H1 (cell line): ENCODE measurements at regions not wholly inside any gene's neighbourhood (a gene's known extent, or its start where the extent isn't known, plus 50 kb on each side); places are given as distances from the start of the nearest gene placed in this dataset.

Experiments used
- CTCF ChIA-PET: fragments of 300-600 bp; sonication (Branson Sonifier 250); formaldehyde crosslinking; loops from one replicate; lab custom pipeline; 2021; ENCODE audit not compliant: partially characterized antibody; lab: Charles Lee
- POLR2A ChIA-PET: fragments of 300-600 bp; sonication (Branson Sonifier 250); formaldehyde crosslinking; loops from one replicate; lab custom pipeline; 2021; ENCODE audit warnings: inconsistent platforms; ENCODE audit not compliant: partially characterized antibody; lab: Charles Lee
- DNase-seq, 2 experiments: peaks; one replicate each; pipeline versions ENCODE4 v3.0.0 to v3.0.0-alpha.2; 2010 to 2022; ENCODE audit warnings: low spot score in 2 of 2, low read depth in 1 of 2, mixed read lengths in 1 of 2
- FAIRE-seq: peaks from 2 replicates; lab custom pipeline; 2011; peaks lifted over from hg19 to GRCh38; lab: Jason Lieb, UNC
- H2AFZ ChIP-seq: 2 replicates; pipeline ENCODE4 v1.8.1; 2012; ENCODE audit warnings: low read length, inconsistent platforms
- H2AK5ac ChIP-seq: 2 replicates; pipeline ENCODE4 v1.6.1; 2013; ENCODE audit warnings: low read depth, low read length
- H2BK120ac ChIP-seq: replicated peaks from 2 replicates; pipeline ENCODE3; 2013; ENCODE audit warnings: low read depth, low read length, inconsistent platforms
- H2BK12ac ChIP-seq: 2 replicates; pipeline ENCODE4 v1.6.1; 2013; ENCODE audit warnings: low read depth, low read length
- H2BK15ac ChIP-seq: 2 replicates; pipeline ENCODE4 v1.6.1; 2013; ENCODE audit warnings: low read length
- H2BK20ac ChIP-seq: 2 replicates; pipeline ENCODE4 v1.6.1; 2013; ENCODE audit warnings: low read length
- H2BK5ac ChIP-seq: 2 replicates; pipeline ENCODE4 v1.6.1; 2013; ENCODE audit warnings: low read depth, low read length
- H3K14ac ChIP-seq: 2 replicates; pipeline ENCODE4 v1.6.1; 2013; ENCODE audit warnings: inconsistent platforms; ENCODE audit not compliant: insufficient read length
- H3K18ac ChIP-seq: 2 replicates; pipeline ENCODE4 v1.6.1; 2013; ENCODE audit warnings: low read length; ENCODE audit errors: extremely low read depth
- H3K23ac ChIP-seq: 2 replicates; pipeline ENCODE4 v1.6.1; 2013; ENCODE audit warnings: inconsistent platforms; ENCODE audit not compliant: insufficient read length
- H3K23me2 ChIP-seq: 2 replicates; pipeline ENCODE4 v1.6.1; 2013; ENCODE audit warnings: low read depth, low read length
- H3K27ac ChIP-seq: 2 replicates; pipeline ENCODE4 v1.6.1; 2011; ENCODE audit warnings: low read depth, low read length, inconsistent platforms
- H3K27me3 ChIP-seq, 4 experiments: replicated peaks in 1 of 4; 1 replicate in 1 of 4; 2 replicates in 3 of 4; pipeline versions ENCODE4 v1.6.1 to v1.8.1; 2011 to 2013; ENCODE audit warnings: low read length in 3 of 4, mild to moderate bottlenecking in 3 of 4, inconsistent platforms in 2 of 4, mixed read lengths in 2 of 4, moderate library complexity in 1 of 4; ENCODE audit not compliant: control insufficient read depth in 3 of 4, insufficient read depth in 3 of 4; ENCODE audit errors: extremely low read depth in 1 of 4
- H3K36me3 ChIP-seq, 4 experiments: 2 replicates each; pipeline versions ENCODE4 v1.6.1 to v1.8.1; 2011 to 2013; ENCODE audit warnings: mild to moderate bottlenecking in 4 of 4, low read length in 3 of 4, moderate library complexity in 2 of 4, control low read depth in 1 of 4, inconsistent platforms in 1 of 4; ENCODE audit not compliant: insufficient read depth in 4 of 4, control insufficient read depth in 2 of 4
- H3K4ac ChIP-seq: replicated peaks from 2 replicates; pipeline ENCODE3; 2013; ENCODE audit warnings: low read length, low read depth, mixed read lengths, inconsistent platforms; ENCODE audit not compliant: insufficient read length
- H3K4me1 ChIP-seq, 4 experiments: replicated peaks in 1 of 4; 1 replicate in 1 of 4; 2 replicates in 3 of 4; pipeline versions ENCODE4 v1.6.1 to v1.8.1; 2011 to 2013; ENCODE audit warnings: low read length in 3 of 4, inconsistent platforms in 2 of 4, mixed read lengths in 1 of 4; ENCODE audit not compliant: insufficient read depth in 4 of 4, control insufficient read depth in 3 of 4
- H3K4me2 ChIP-seq, 2 experiments: 2 replicates each; pipeline versions ENCODE4 v1.6.1 to v1.8.1; 2011 to 2013; ENCODE audit warnings: low read depth in 2 of 2, low read length in 2 of 2, control low read depth in 1 of 2, inconsistent platforms in 1 of 2, mild to moderate bottlenecking in 1 of 2; ENCODE audit not compliant: insufficient read depth in 1 of 2
- H3K4me3 ChIP-seq, 4 experiments: fragments of 200-600, 300-600 bp in 1 of 4; sonication (generic), shearing (Covaris generic), sonication (Bioruptor Twin) in 1 of 4; 2 replicates each; pipeline versions ENCODE4 v1.5.1 to v1.8.1; 2011 to 2016; ENCODE audit warnings: low read length in 4 of 4, low read depth in 3 of 4, control low read depth in 2 of 4, inconsistent platforms in 2 of 4, mild to moderate bottlenecking in 2 of 4, mixed read lengths in 1 of 4, moderate library complexity in 1 of 4; ENCODE audit not compliant: insufficient read depth in 2 of 4; ENCODE audit errors: extremely low read depth in 1 of 4
- H3K56ac ChIP-seq: replicated peaks from 2 replicates; pipeline ENCODE3; 2013; ENCODE audit warnings: low read depth, mild to moderate bottlenecking, mixed read lengths, low read length, inconsistent platforms; ENCODE audit not compliant: insufficient read length
- H3K79me1 ChIP-seq: 2 replicates; pipeline ENCODE4 v1.6.1; 2013; ENCODE audit warnings: low read depth, low read length, control low read depth
- H3K79me2 ChIP-seq, 2 experiments: 2 replicates each; pipeline versions ENCODE4 v1.6.1 to v1.8.1; 2012 to 2013; ENCODE audit warnings: low read length in 2 of 2, mild to moderate bottlenecking in 2 of 2, inconsistent platforms in 1 of 2; ENCODE audit not compliant: insufficient read depth in 2 of 2, control insufficient read depth in 1 of 2
- H3K9ac ChIP-seq, 4 experiments: replicated peaks in 1 of 4; 1 replicate in 1 of 4; 2 replicates in 3 of 4; pipeline versions ENCODE4 v1.6.1 to v1.8.1; 2011 to 2013; ENCODE audit warnings: low read depth in 3 of 4, low read length in 3 of 4, control low read depth in 2 of 4, mild to moderate bottlenecking in 2 of 4, moderate library complexity in 2 of 4, inconsistent platforms in 1 of 4; ENCODE audit errors: extremely low read depth in 1 of 4
- H3K9me3 ChIP-seq, 2 experiments: 2 replicates each; pipeline versions ENCODE4 v1.6.1 to v1.8.1; 2012 to 2013; ENCODE audit warnings: mild to moderate bottlenecking in 2 of 2, moderate library complexity in 2 of 2, control low read depth in 1 of 2, inconsistent platforms in 1 of 2, low read depth in 1 of 2, low read length in 1 of 2, mixed read lengths in 1 of 2; ENCODE audit not compliant: insufficient read depth in 2 of 2
- H4K20me1 ChIP-seq, 2 experiments: replicated peaks in 1 of 2; 2 replicates each; pipeline versions ENCODE3 to v1.8.1; 2011 to 2013; ENCODE audit warnings: inconsistent platforms in 2 of 2, low read length in 2 of 2, mild to moderate bottlenecking in 1 of 2; ENCODE audit not compliant: insufficient read depth in 2 of 2, control insufficient read depth in 1 of 2
- H4K5ac ChIP-seq: 2 replicates; pipeline ENCODE4 v1.6.1; 2013; ENCODE audit warnings: low read length, low read depth, mixed read lengths, inconsistent platforms; ENCODE audit not compliant: insufficient read length
- H4K8ac ChIP-seq: 2 replicates; pipeline ENCODE4 v1.8.0; 2013; ENCODE audit warnings: mild to moderate bottlenecking, moderate library complexity, low read length, inconsistent platforms; ENCODE audit not compliant: insufficient read depth; ENCODE audit errors: extremely low read depth
- H4K91ac ChIP-seq: replicated peaks from 2 replicates; pipeline ENCODE3; 2013; ENCODE audit warnings: low read length, mixed read lengths, inconsistent platforms; ENCODE audit not compliant: insufficient read length
- FOSL1 ChIP-seq: IDR thresholded peaks from 2 replicates; pipeline ENCODE4 v1.6.1; 2011; ENCODE audit warnings: mild to moderate bottlenecking, low read depth, low read length, moderate library complexity; ENCODE audit not compliant: insufficient read depth
- HDAC2 ChIP-seq, 2 experiments: fragments of 300-600 bp in 1 of 2; sonication (generic) in 1 of 2; IDR thresholded peaks; 2 replicates each; pipeline ENCODE4 v1.6.1; 2011 to 2012; ENCODE audit warnings: low read depth in 2 of 2, low read length in 2 of 2, mild to moderate bottlenecking in 2 of 2, moderate library complexity in 2 of 2, borderline replicate concordance in 1 of 2, inconsistent platforms in 1 of 2
- PHF8 ChIP-seq: fragments of 200-600 bp; sonication (generic); conservative IDR thresholded peaks from 2 replicates; pipeline ENCODE4 v1.7.1; 2012; ENCODE audit warnings: low read depth, mild to moderate bottlenecking, inconsistent platforms, low read length, moderate library complexity
- RAD21 ChIP-seq, 2 experiments: IDR thresholded peaks in 1 of 2; conservative IDR thresholded peaks in 1 of 2; 2 replicates each; pipeline ENCODE4 v1.6.1; 2011; ENCODE audit warnings: low read depth in 2 of 2, low read length in 2 of 2, improper control_type of control experiment in 1 of 2, inconsistent platforms in 1 of 2, mild to moderate bottlenecking in 1 of 2, moderate library complexity in 1 of 2
- RBBP5 ChIP-seq: IDR thresholded peaks from 2 replicates; pipeline ENCODE4 v1.7.1; 2012; ENCODE audit warnings: low read depth, mild to moderate bottlenecking, inconsistent platforms, low read length, moderate library complexity, borderline replicate concordance
- SAP30 ChIP-seq: fragments of 300-600 bp; sonication (generic); IDR thresholded peaks from 2 replicates; pipeline ENCODE4 v1.7.1; 2012; ENCODE audit warnings: low read length, moderate library complexity, mild to moderate bottlenecking, inconsistent platforms; ENCODE audit not compliant: insufficient read depth, insufficient replicate concordance
- SIX5 ChIP-seq: IDR thresholded peaks from 2 replicates; pipeline ENCODE4 v1.6.1; 2011; ENCODE audit warnings: mild to moderate bottlenecking, low read depth, low read length
- SP1 ChIP-seq: IDR thresholded peaks from 2 replicates; pipeline ENCODE4 v1.6.1; 2011; ENCODE audit warnings: low read depth, low read length
- TAF1 ChIP-seq: IDR thresholded peaks from 2 replicates; pipeline ENCODE4 v1.6.1; 2011; ENCODE audit warnings: mild to moderate bottlenecking, low read depth, low read length
- TAF7 ChIP-seq: optimal IDR thresholded peaks from 2 replicates; pipeline ENCODE3; 2011; ENCODE audit warnings: low read depth, mild to moderate bottlenecking, inconsistent platforms, low read length, moderate library complexity, borderline replicate concordance
- TEAD4 ChIP-seq: IDR thresholded peaks from 2 replicates; pipeline ENCODE4 v1.6.1; 2012; ENCODE audit warnings: low read depth, low read length, inconsistent platforms, mixed read lengths
- WGBS, 2 experiments: shearing (Covaris generic) in 1 of 2; methylation state at CpG; one replicate each; pipeline versions ENCODE4 v1.1.6 to v1.1.7; 2013 to 2015; ENCODE audit warnings: low lambda C conversion rate in 2 of 2, mixed read lengths in 2 of 2, inconsistent platforms in 1 of 2, low coverage in 1 of 2, missing lambda C conversion rate in 1 of 2; ENCODE audit not compliant: insufficient replicate concordance in 2 of 2, insufficient coverage in 1 of 2, insufficient read length in 1 of 2; ENCODE audit errors: extremely low coverage in 1 of 2, missing lambda C conversion rate in 1 of 2; 5-methylcytosine and 5-hydroxymethylcytosine counted together
- TF ChIP-seq, protein P1 (sequence below): IDR thresholded peaks from 2 replicates; pipeline ENCODE4 v1.6.1; 2012; ENCODE audit warnings: inconsistent platforms
- TF ChIP-seq, protein P2 (sequence below): IDR thresholded peaks from 2 replicates; pipeline ENCODE4 v1.6.1; 2011; ENCODE audit warnings: low read depth, mild to moderate bottlenecking, low read length; ENCODE audit not compliant: insufficient read depth

DNA sequence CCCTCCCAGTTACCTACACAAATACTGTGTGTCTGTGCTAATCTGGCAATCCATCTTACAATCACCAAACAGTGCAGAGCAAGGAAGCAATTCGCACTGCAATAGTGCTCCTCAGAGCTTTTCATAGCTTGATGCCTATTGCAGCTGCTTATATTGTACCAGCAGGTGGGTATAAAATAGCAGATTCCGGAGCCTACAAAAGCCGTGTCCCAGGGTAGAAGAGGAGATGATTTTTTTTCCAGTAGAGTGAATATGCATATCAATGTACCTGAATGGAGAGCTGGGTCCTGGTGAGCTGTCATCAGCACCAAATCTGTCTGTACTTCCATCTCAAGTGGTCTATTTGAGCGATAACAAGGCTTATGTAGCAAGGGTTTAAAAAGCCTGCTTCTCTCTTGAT, 668.4 kb downstream of the DIAPH3 start:
- POLR2A ChIA-PET = no interaction called here
- Histone ChIP-seq H3K23me2 (no peaks in the 10 kb centered on the region), H2BK15ac (no peak overlapping the region), H2AFZ (no peak overlapping the region), H3K27me3 (no peaks in the 10 kb centered on the region), H2BK120ac (no peak overlapping the region), H2BK20ac (no peak overlapping the region), H3K4me2 (no peak overlapping the region), H3K56ac (no peak overlapping the region), H2BK5ac (no peak overlapping the region), H3K23ac (no peak overlapping the region), H4K5ac (no peak overlapping the region), H3K79me1 (no peaks in the 10 kb centered on the region), H3K4me1 (no peaks in the 10 kb centered on the region; a peak in 1 of 7 replicates), H3K9me3 (no peaks in the 10 kb centered on the region), H3K36me3 (no peaks in the 10 kb centered on the region), H4K91ac (no peak overlapping the region), H3K18ac (no peak overlapping the region), H3K4me3 (no peak overlapping the region), H3K27ac (no peak overlapping the region), H2BK12ac (no peak overlapping the region), H4K20me1 (no peaks in the 10 kb centered on the region), H3K79me2 (no peaks in the 10 kb centered on the region), H2AK5ac (no peak overlapping the region), H4K8ac (no peak overlapping the region), H3K14ac (no peak overlapping the region), H3K9ac (no peak overlapping the region), H3K4ac (no peak overlapping the region)
- CTCF ChIA-PET = interaction anchor here (1.0 to 1.7 kb wide), 3 partner anchors 13 to 362 kb away, joined by 3 to 4 read pairs (median 3); no protein-coding TSS in a partner anchor
- FAIRE-seq = no peak
- no peak for DNase-seq
- WGBS, 2 experiments = 84% methylated on average over 4 of the region's 4 CpGs; no CpG with 5 or more reads in 1 of the 2 experiments
- TF ChIP-seq, protein P1, sequence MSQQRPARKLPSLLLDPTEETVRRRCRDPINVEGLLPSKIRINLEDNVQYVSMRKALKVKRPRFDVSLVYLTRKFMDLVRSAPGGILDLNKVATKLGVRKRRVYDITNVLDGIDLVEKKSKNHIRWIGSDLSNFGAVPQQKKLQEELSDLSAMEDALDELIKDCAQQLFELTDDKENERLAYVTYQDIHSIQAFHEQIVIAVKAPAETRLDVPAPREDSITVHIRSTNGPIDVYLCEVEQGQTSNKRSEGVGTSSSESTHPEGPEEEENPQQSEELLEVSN = no peak
- no peak for TF ChIP-seq PHF8
- TF ChIP-seq HDAC2 (IDR thresholded peaks at IDR 0.05; ENCODE audit: borderline replicate concordance in 1 of 2, low read depth in 2 of 2, low read length in 2 of 2) = no peak
- TF ChIP-seq, protein P2, sequence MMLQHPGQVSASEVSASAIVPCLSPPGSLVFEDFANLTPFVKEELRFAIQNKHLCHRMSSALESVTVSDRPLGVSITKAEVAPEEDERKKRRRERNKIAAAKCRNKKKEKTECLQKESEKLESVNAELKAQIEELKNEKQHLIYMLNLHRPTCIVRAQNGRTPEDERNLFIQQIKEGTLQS = no peak
- TF ChIP-seq SAP30 = no peak
- TF ChIP-seq RAD21 (IDR thresholded peaks at IDR 0.05 in 1 of 2, conservative IDR thresholded peaks at IDR 0.05 in 1 of 2; ENCODE audit: low read depth in 2 of 2, low read length in 2 of 2) = no peak
- no peak for TF ChIP-seq SIX5
- TF ChIP-seq FOSL1 = no peak
- no peak for TF ChIP-seq TAF7
- no peak for TF ChIP-seq SP1
- TF ChIP-seq RBBP5 = no peak
- no peak for TF ChIP-seq TAF1
- no peak for TF ChIP-seq TEAD4
